ENCODE measurements at regions not wholly inside any gene's neighbourhood (a gene's known extent, or its start where the extent isn't known, plus 50 kb on each side); places are given as distances from the start of the nearest gene placed in this dataset.

GRCh38 chr16:50939356-50939755 is 197.5 kb downstream of the CYLD start:
- no peaks in the 10 kb centered on the region for H3K79me1 ChIP-seq (ENCODE audit: low read depth, low read length)
- H3K27ac ChIP-seq (ENCODE audit: low read depth, low read length): no peak overlapping the region
- H2BK5ac ChIP-seq (ENCODE audit: low read depth, low read length): no peak overlapping the region
- H3K4me1 ChIP-seq (replicated peaks in 1 of 4; ENCODE audit: control insufficient read depth in 3 of 4, insufficient read depth in 4 of 4, low read length in 3 of 4): no peaks in the 10 kb centered on the region
- H3K36me3 ChIP-seq (ENCODE audit: control insufficient read depth in 2 of 4, insufficient read depth in 4 of 4, low read length in 3 of 4): no peaks in the 10 kb centered on the region
- no peak overlapping the region for H4K91ac ChIP-seq (replicated peaks; ENCODE audit: insufficient read length, low read length)
- no peak overlapping the region for H2BK120ac ChIP-seq (replicated peaks; ENCODE audit: low read depth, low read length)
- H4K20me1 ChIP-seq (replicated peaks in 1 of 2; ENCODE audit: control insufficient read depth in 1 of 2, insufficient read depth in 2 of 2, low read length in 2 of 2): no peaks in the 10 kb centered on the region
- no peak overlapping the region for H4K5ac ChIP-seq (ENCODE audit: insufficient read length, low read depth, low read length)
- H3K4me2 ChIP-seq (ENCODE audit: insufficient read depth in 1 of 2, low read depth in 2 of 2, low read length in 2 of 2): no peak overlapping the region
- H2BK12ac ChIP-seq (ENCODE audit: low read depth, low read length): no peak overlapping the region
- H4K8ac ChIP-seq (ENCODE audit: extremely low read depth, insufficient read depth, low read length): no peak overlapping the region
- no peak overlapping the region for H2BK15ac ChIP-seq (ENCODE audit: low read length)
- no peak overlapping the region for H3K4ac ChIP-seq (replicated peaks; ENCODE audit: insufficient read length, low read depth, low read length)
- WGBS, 2 experiments (ENCODE audit: extremely low coverage in 1 of 2, insufficient coverage in 1 of 2, insufficient read length in 1 of 2, insufficient replicate concordance in 2 of 2, low coverage in 1 of 2, low lambda C conversion rate in 2 of 2, missing lambda C conversion rate in 1 of 2): 85% methylated on average over 2 of the region's 2 CpGs; no CpG with 5 or more reads in 1 of the 2 experiments
- no peaks in the 10 kb centered on the region for H3K79me2 ChIP-seq (ENCODE audit: control insufficient read depth in 1 of 2, insufficient read depth in 2 of 2, low read length in 2 of 2)
- H3K56ac ChIP-seq (replicated peaks; ENCODE audit: insufficient read length, low read depth, low read length): no peak overlapping the region
- H3K18ac ChIP-seq (ENCODE audit: extremely low read depth, low read length): no peak overlapping the region
- no peak overlapping the region for H3K9ac ChIP-seq (replicated peaks in 1 of 4; ENCODE audit: extremely low read depth in 1 of 4, low read depth in 3 of 4, low read length in 3 of 4)
- H2BK20ac ChIP-seq (ENCODE audit: low read length): no peak overlapping the region
- no peak for FAIRE-seq
- H3K14ac ChIP-seq (ENCODE audit: insufficient read length): no peak overlapping the region
- ChIA-PET CTCF (ENCODE audit: partially characterized antibody) (interaction anchor here (1.0 to 1.6 kb wide), 2 partner anchors 37 to 109 kb away, joined by 3 to 4 read pairs; no protein-coding TSS in a partner anchor), POLR2A (ENCODE audit: partially characterized antibody) (no interaction called here)
- H3K4me3 ChIP-seq (ENCODE audit: extremely low read depth in 1 of 4, insufficient read depth in 2 of 4, low read depth in 3 of 4, low read length in 4 of 4): no peak overlapping the region
- no peaks in the 10 kb centered on the region for H3K9me3 ChIP-seq (ENCODE audit: insufficient read depth in 2 of 2, low read depth in 1 of 2, low read length in 1 of 2)
- no peak for DNase-seq (ENCODE audit: low read depth in 1 of 2, low spot score in 2 of 2)
- H2AFZ ChIP-seq (ENCODE audit: low read length): no peak overlapping the region
- no peak overlapping the region for H2AK5ac ChIP-seq (ENCODE audit: low read depth, low read length)
- H3K23me2 ChIP-seq (ENCODE audit: low read depth, low read length): no peaks in the 10 kb centered on the region
- no peaks in the 10 kb centered on the region for H3K27me3 ChIP-seq (replicated peaks in 1 of 4; ENCODE audit: control insufficient read depth in 3 of 4, extremely low read depth in 1 of 4, insufficient read depth in 3 of 4, low read length in 3 of 4)
- no peak overlapping the region for H3K23ac ChIP-seq (ENCODE audit: insufficient read length)
- TF ChIP-seq RAD21 (IDR thresholded peaks at IDR 0.05 in 1 of 2, conservative IDR thresholded peaks at IDR 0.05 in 1 of 2; ENCODE audit: low read depth in 2 of 2, low read length in 2 of 2) (no peak), POLR2AphosphoS5 (IDR thresholded peaks at IDR 0.05; ENCODE audit: low read depth, low read length) (no peak), YY1 (IDR thresholded peaks at IDR 0.05; ENCODE audit: low read depth, low read length) (no peak), TEAD4 (IDR thresholded peaks at IDR 0.05; ENCODE audit: low read depth, low read length) (no peak), HDAC6 (IDR thresholded peaks at IDR 0.05; ENCODE audit: low read depth, low read length) (no peak), MAFK (IDR thresholded peaks at IDR 0.05; ENCODE audit: low read depth, low read length) (no peak), CEBPB (IDR thresholded peaks at IDR 0.05; ENCODE audit: low read depth, low read length) (no peak), EGR1 (IDR thresholded peaks at IDR 0.05; ENCODE audit: borderline replicate concordance, low read depth, low read length) (no peak), BCL11A (IDR thresholded peaks at IDR 0.05; ENCODE audit: low read depth in 2 of 2, low read length in 2 of 2) (no peak), E2F6 (IDR thresholded peaks at IDR 0.05) (no peak), MAX (IDR thresholded peaks at IDR 0.05) (no peak)
